Bronchial epithelial cell (primary cell): ENCODE measurements at regions not wholly inside any gene's neighbourhood (a gene's known extent, or its start where the extent isn't known, plus 50 kb on each side); places are given as distances from the start of the nearest gene placed in this dataset.

Experiments used
- DNase-seq: peaks from one replicate; pipeline ENCODE4 v3.0.0-alpha.2; 2010; ENCODE audit warnings: low read depth
- FAIRE-seq: peaks from 2 replicates; lab custom pipeline; 2011; peaks lifted over from hg19 to GRCh38; lab: Jason Lieb, UNC
- H3K27me3 ChIP-seq: 2 replicates; pipeline ENCODE4 v1.5.1; 2011; ENCODE audit warnings: low read length; ENCODE audit not compliant: control insufficient read depth, insufficient read depth
- H3K36me3 ChIP-seq: 2 replicates; pipeline ENCODE4 v1.5.1; 2011; ENCODE audit warnings: low read length; ENCODE audit not compliant: control insufficient read depth, insufficient read depth
- H3K4me3 ChIP-seq: 2 replicates; pipeline ENCODE4 v1.5.1; 2011; ENCODE audit warnings: mild to moderate bottlenecking, low read depth, low read length, control low read depth
- CTCF ChIP-seq: IDR thresholded peaks from 2 replicates; pipeline ENCODE4 v1.5.1; 2011; ENCODE audit warnings: mild to moderate bottlenecking, moderate library complexity, low read length, control low read depth, inconsistent platforms; ENCODE audit not compliant: insufficient read depth, severe bottlenecking

- DNase-seq (no peak), FAIRE-seq (no peak)
- TF ChIP-seq CTCF: no peak
- no peaks in the 10 kb centered on the region for H3K36me3 ChIP-seq
- H3K27me3 ChIP-seq: no peaks in the 10 kb centered on the region
- no peak overlapping the region for H3K4me3 ChIP-seq
Observed at GRCh38 chr1:222347627-222348026, 200.3 kb downstream of the HHIPL2 start.

GRCh38 chr1:222346955-222347354 lies 200.9 kb downstream of the HHIPL2 start:
- Histone ChIP-seq H3K27me3 (no peaks in the 10 kb centered on the region), H3K36me3 (no peaks in the 10 kb centered on the region), H3K4me3 (no peak overlapping the region)
- DNase-seq: no peak
- no peak for TF ChIP-seq CTCF
- no peak for FAIRE-seq

GRCh38 chr1:222339376-222339947 lies 208.4 kb downstream of the HHIPL2 start:
- FAIRE-seq (no peak), DNase-seq (no peak)
- H3K27me3 ChIP-seq: no peaks in the 10 kb centered on the region
- TF ChIP-seq CTCF: no peak
- no peaks in the 10 kb centered on the region for H3K36me3 ChIP-seq
- no peak overlapping the region for H3K4me3 ChIP-seq

GRCh38 chr1:222335586-222335985 lies 212.3 kb downstream of the HHIPL2 start:
- FAIRE-seq: no peak

GRCh38 chr1:222334026-222334680 lies 213.8 kb downstream of the HHIPL2 start:
- peak; percentile 15 for DNase-seq
- Histone ChIP-seq H3K36me3 (no peaks in the 10 kb centered on the region), H3K27me3 (no peaks in the 10 kb centered on the region), H3K4me3 (no peak overlapping the region)
- TF ChIP-seq CTCF: no peak
- no peak for FAIRE-seq

More at GRCh38 chr1:222335586-222335985, 212.3 kb downstream of the HHIPL2 start:
- Histone ChIP-seq H3K36me3 (no peaks in the 10 kb centered on the region), H3K27me3 (no peaks in the 10 kb centered on the region), H3K4me3 (no peak overlapping the region)
- no peak for TF ChIP-seq CTCF
- DNase-seq: no peak
